ENCODE measurements at regions not wholly inside any gene's neighbourhood (a gene's known extent, or its start where the extent isn't known, plus 50 kb on each side); places are given as distances from the start of the nearest gene placed in this dataset.

- POLR2A ChIA-PET, result no interaction called here
- Histone ChIP-seq H2AFZ (ENCODE audit: low read depth, low read length) (no peak overlapping the region), H3K27me3 (ENCODE audit: control insufficient read depth in 2 of 2, insufficient read depth in 2 of 2, low read length in 2 of 2) (no peaks in the 10 kb centered on the region), H3K9me1 (ENCODE audit: control insufficient read depth, insufficient read depth, low read length) (no peaks in the 10 kb centered on the region), H3K4me3 (no peak overlapping the region), H4K20me1 (replicated peaks; ENCODE audit: control insufficient read depth, insufficient read depth, low read length) (no peaks in the 10 kb centered on the region), H3K9ac (ENCODE audit: insufficient read depth in 1 of 2, low read depth in 2 of 2, low read length in 2 of 2) (no peak overlapping the region), H3K36me3 (ENCODE audit: control insufficient read depth, insufficient read depth, low read length) (no peaks in the 10 kb centered on the region), H3K4me2 (ENCODE audit: insufficient read depth, low read length) (no peak overlapping the region), H3K4me1 (replicated peaks in 1 of 2; ENCODE audit: control insufficient read depth in 2 of 2, insufficient read depth in 2 of 2, low read length in 2 of 2) (no peaks in the 10 kb centered on the region), H3K79me2 (ENCODE audit: control insufficient read depth, insufficient read depth, low read length) (no peaks in the 10 kb centered on the region), H3K9me3 (replicated peaks; ENCODE audit: control insufficient read depth, insufficient read depth, low read depth, low read length) (no peaks in the 10 kb centered on the region), H3K27ac (ENCODE audit: extremely low read depth, low read depth, low read length) (no peak overlapping the region)
- TF ChIP-seq TBL1XR1 (IDR thresholded peaks at IDR 0.05; ENCODE audit: low read length in 2 of 2), result no peak
- no peak for TF ChIP-seq CBFA2T2 (conservative IDR thresholded peaks at IDR 0.05)
- TF ChIP-seq ZKSCAN8 (CRISPR knock-in tag; IDR thresholded peaks at IDR 0.05), result no peak
- no peak for TF ChIP-seq LCOR (CRISPR knock-in tag; IDR thresholded peaks at IDR 0.05)
- no peak for TF ChIP-seq RHOXF2B (CRISPR knock-in tag; conservative IDR thresholded peaks at IDR 0.05)
- TF ChIP-seq ARID3B (CRISPR knock-in tag; IDR thresholded peaks at IDR 0.05; ENCODE audit: borderline replicate concordance), result no peak
- no peak for TF ChIP-seq ZNF174 (CRISPR knock-in tag; IDR thresholded peaks at IDR 0.05)
- TF ChIP-seq HSF4 (CRISPR knock-in tag; IDR thresholded peaks at IDR 0.05; ENCODE audit: borderline replicate concordance), result no peak
- no peak for TF ChIP-seq SIX5 (IDR thresholded peaks at IDR 0.05; ENCODE audit: borderline replicate concordance in 1 of 2, insufficient read depth in 1 of 2, low read depth in 1 of 2, low read length in 2 of 2)
- TF ChIP-seq ZFPM2 (CRISPR knock-in tag; IDR thresholded peaks at IDR 0.05), result no peak
- no peak for TF ChIP-seq NFE2 (IDR thresholded peaks at IDR 0.05; ENCODE audit: low read depth)
- TF ChIP-seq PRMT5 (CRISPR knock-in tag; IDR thresholded peaks at IDR 0.05), result no peak
- TF ChIP-seq ARID4B (CRISPR knock-in tag; IDR thresholded peaks at IDR 0.05), result no peak
- no peak for TF ChIP-seq ETS1 (conservative IDR thresholded peaks at IDR 0.05; ENCODE audit: control insufficient read depth, low read depth, low read length)
- no peak for TF ChIP-seq KDM1A (IDR thresholded peaks at IDR 0.05)
- TF ChIP-seq SLC30A9 (CRISPR knock-in tag; IDR thresholded peaks at IDR 0.05), result no peak
- WGBS (ENCODE audit: insufficient coverage, low coverage, missing lambda C conversion rate), result 0% methylated on average over 4 of the region's 4 CpGs
- in situ Hi-C loops (cut with MboI) (no loop called here), intact Hi-C loops (cut with micrococcal nuclease) (no loop called here)
- BruUV-seq (replicated peaks), result no TSS peak
- FAIRE-seq, result no peak
- CTCF ChIA-PET (ENCODE audit: low intra/inter-chr PET ratio), result no interaction called here
- ATAC-seq, result no peak
- no peak for DNase-seq (ENCODE audit: extremely low read depth in 1 of 4, low spot score in 3 of 4)
Measured at GRCh38 chr9:80097476-80097875, 525.7 kb downstream of the TLE4 start.
